ENCODE measurements at regions not wholly inside any gene's neighbourhood (a gene's known extent, or its start where the extent isn't known, plus 50 kb on each side); places are given as distances from the start of the nearest gene placed in this dataset.

DNA sequence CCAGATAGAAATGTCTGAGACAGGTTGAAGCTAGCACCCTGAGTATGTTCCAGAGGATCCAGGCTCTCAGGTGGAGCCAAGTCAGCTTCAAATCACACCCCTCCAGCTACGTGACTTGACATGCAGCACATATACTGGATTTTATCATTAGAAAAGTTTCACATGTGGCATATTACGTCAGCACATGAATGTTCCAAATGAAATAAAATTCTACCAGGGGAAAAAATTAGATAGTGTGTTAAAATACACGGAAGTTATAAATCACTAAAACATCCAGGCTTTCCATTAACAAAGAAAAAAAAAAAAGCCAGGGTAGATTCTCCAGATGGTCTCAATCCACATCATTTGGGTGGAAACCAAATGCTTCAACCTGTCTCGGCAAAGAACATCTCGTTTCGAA is 251.6 kb downstream of the MPDZ start:
- no peaks in the 10 kb centered on the region for H3K9me3 ChIP-seq
- no peak for TF ChIP-seq RNF2 (IDR thresholded peaks at IDR 0.05; ENCODE audit: borderline replicate concordance, low read depth)
- FAIRE-seq: no peak
- ATAC-seq: no peak
- peaks cover 8% of the 10 kb centered on the region; the same call in 2 of the 3 replicates for H3K4me1 ChIP-seq
- no peak overlapping the region for H3K27ac ChIP-seq
- ChIA-PET CTCF (interaction anchor here (0.9 to 1.4 kb wide), 2 partner anchors 210 to 1740 kb away, joined by 3 read pairs; no protein-coding TSS in a partner anchor), POLR2A (no interaction called here)
- no peak overlapping the region for H3K4me3 ChIP-seq
- WGBS (ENCODE audit: missing lambda C conversion rate): 74% methylated on average over 6 of the region's 6 CpGs
- no peak overlapping the region for H3K4me2 ChIP-seq
- no peak for DNase-seq (ENCODE audit: low read depth in 1 of 2, low spot score in 1 of 2)

GRCh38 chr9:13032585-13032984 is 246.9 kb downstream of the MPDZ start:
- Histone ChIP-seq H3K4me2 (no peak overlapping the region), H3K9me3 (no peaks in the 10 kb centered on the region), H3K4me1 (peaks cover 7% of the 10 kb centered on the region; the same call in 1 of the 3 replicates), H3K27ac (no peak overlapping the region; a peak in 1 of 6 replicates), H3K4me3 (no peak overlapping the region)
- WGBS (ENCODE audit: missing lambda C conversion rate): 94% methylated on average over 8 of the region's 8 CpGs
- POLR2A ChIA-PET: no interaction called here
- FAIRE-seq: no peak
- CTCF ChIA-PET: interaction anchor here (0.8 to 4.6 kb wide), 10 partner anchors 14 to 1736 kb away, joined by 3 to 40 read pairs (median 6); no protein-coding TSS in a partner anchor
- no peak for DNase-seq (ENCODE audit: low read depth in 1 of 2, low spot score in 1 of 2)
- ATAC-seq: no peak
- no peak for TF ChIP-seq CBX2 (IDR thresholded peaks at IDR 0.05; ENCODE audit: borderline replicate concordance, low read depth)
- no peak for TF ChIP-seq CHD2 (IDR thresholded peaks at IDR 0.05; ENCODE audit: low read length, partially characterized antibody)
- no peak for TF ChIP-seq EP300 (IDR thresholded peaks at IDR 0.05)
- TF ChIP-seq RNF2 (IDR thresholded peaks at IDR 0.05; ENCODE audit: borderline replicate concordance, low read depth): no peak
- TF ChIP-seq HEYL (CRISPR knock-in tag; IDR thresholded peaks at IDR 0.05): no peak
- no peak for TF ChIP-seq ATOH8 (CRISPR knock-in tag; IDR thresholded peaks at IDR 0.05; ENCODE audit: low read depth)
- TF ChIP-seq ZNF302 (CRISPR knock-in tag; IDR thresholded peaks at IDR 0.05): no peak
- TF ChIP-seq SREBF2 (IDR thresholded peaks at IDR 0.05): no peak
- no peak for TF ChIP-seq NFE2L2 (conservative IDR thresholded peaks at IDR 0.05; ENCODE audit: low read length)
- TF ChIP-seq MAX (IDR thresholded peaks at IDR 0.05): no peak
- TF ChIP-seq TFCP2L1 (CRISPR knock-in tag; IDR thresholded peaks at IDR 0.05): no peak
- no peak for TF ChIP-seq POLR2AphosphoS2 (conservative IDR thresholded peaks at IDR 0.05; ENCODE audit: low read length)
- TF ChIP-seq REST (IDR thresholded peaks at IDR 0.05): no peak
- no peak for TF ChIP-seq ZFP36 (IDR thresholded peaks at IDR 0.05; ENCODE audit: borderline replicate concordance, partially characterized antibody)

- WGBS (ENCODE audit: missing lambda C conversion rate): 9% methylated on average over 19 of the region's 19 CpGs
- Histone ChIP-seq H3K9me3 (no peaks in the 10 kb centered on the region), H3K4me2 (peak overlapping the region; percentile 78), H3K4me1 (peaks cover 7% of the 10 kb centered on the region; the same call in 1 of the 3 replicates), H3K4me3 (peak overlapping the region; percentile 21; the same call in 1 of the 3 replicates), H3K27ac (peak overlapping the region; percentile 24 to 33; a peak in 1 of 6 replicates)
- FAIRE-seq (peak; percentile 63), DNase-seq (ENCODE audit: low read depth in 1 of 2, low spot score in 1 of 2) (peak; percentile 56 to 71), ATAC-seq (peak; percentile 82 to 98)
- CTCF ChIA-PET: interaction anchor here (0.6 to 4.6 kb wide), 42 partner anchors 8 to 1736 kb away, joined by 3 to 40 read pairs (median 4); no protein-coding TSS in a partner anchor
- POLR2A ChIA-PET: interaction anchor here (0.6 kb wide), 1 partner anchor 1097 kb away, joined by 3 read pairs; no protein-coding TSS in a partner anchor
- peak; percentile 90 to 93 for TF ChIP-seq RAD21 (conservative IDR thresholded peaks at IDR 0.05 in 1 of 2, IDR thresholded peaks at IDR 0.05 in 1 of 2)
- no peak for TF ChIP-seq E2F6 (IDR thresholded peaks at IDR 0.05; ENCODE audit: borderline replicate concordance, low read depth)
- TF ChIP-seq HMGXB4 (CRISPR knock-in tag; IDR thresholded peaks at IDR 0.05; ENCODE audit: borderline replicate concordance): no peak
- peak; percentile 84 for TF ChIP-seq SMC3 (IDR thresholded peaks at IDR 0.05)
- no peak for TF ChIP-seq TP53 (CRISPR knock-in tag; IDR thresholded peaks at IDR 0.05)
- no peak for TF ChIP-seq ZNF302 (CRISPR knock-in tag; IDR thresholded peaks at IDR 0.05)
- TF ChIP-seq, protein P1, sequence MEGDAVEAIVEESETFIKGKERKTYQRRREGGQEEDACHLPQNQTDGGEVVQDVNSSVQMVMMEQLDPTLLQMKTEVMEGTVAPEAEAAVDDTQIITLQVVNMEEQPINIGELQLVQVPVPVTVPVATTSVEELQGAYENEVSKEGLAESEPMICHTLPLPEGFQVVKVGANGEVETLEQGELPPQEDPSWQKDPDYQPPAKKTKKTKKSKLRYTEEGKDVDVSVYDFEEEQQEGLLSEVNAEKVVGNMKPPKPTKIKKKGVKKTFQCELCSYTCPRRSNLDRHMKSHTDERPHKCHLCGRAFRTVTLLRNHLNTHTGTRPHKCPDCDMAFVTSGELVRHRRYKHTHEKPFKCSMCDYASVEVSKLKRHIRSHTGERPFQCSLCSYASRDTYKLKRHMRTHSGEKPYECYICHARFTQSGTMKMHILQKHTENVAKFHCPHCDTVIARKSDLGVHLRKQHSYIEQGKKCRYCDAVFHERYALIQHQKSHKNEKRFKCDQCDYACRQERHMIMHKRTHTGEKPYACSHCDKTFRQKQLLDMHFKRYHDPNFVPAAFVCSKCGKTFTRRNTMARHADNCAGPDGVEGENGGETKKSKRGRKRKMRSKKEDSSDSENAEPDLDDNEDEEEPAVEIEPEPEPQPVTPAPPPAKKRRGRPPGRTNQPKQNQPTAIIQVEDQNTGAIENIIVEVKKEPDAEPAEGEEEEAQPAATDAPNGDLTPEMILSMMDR (IDR thresholded peaks at IDR 0.05): peak; percentile 85
- TF ChIP-seq POLR2A (IDR thresholded peaks at IDR 0.05; ENCODE audit: low read length): no peak
These were observed 245.4 kb downstream of the MPDZ start for GRCh38 chr9:13033959-13034693.

Data from A549 (cell line).